ENCODE measurements at regions not wholly inside any gene's neighbourhood (a gene's known extent, or its start where the extent isn't known, plus 50 kb on each side); places are given as distances from the start of the nearest gene placed in this dataset.

DNA sequence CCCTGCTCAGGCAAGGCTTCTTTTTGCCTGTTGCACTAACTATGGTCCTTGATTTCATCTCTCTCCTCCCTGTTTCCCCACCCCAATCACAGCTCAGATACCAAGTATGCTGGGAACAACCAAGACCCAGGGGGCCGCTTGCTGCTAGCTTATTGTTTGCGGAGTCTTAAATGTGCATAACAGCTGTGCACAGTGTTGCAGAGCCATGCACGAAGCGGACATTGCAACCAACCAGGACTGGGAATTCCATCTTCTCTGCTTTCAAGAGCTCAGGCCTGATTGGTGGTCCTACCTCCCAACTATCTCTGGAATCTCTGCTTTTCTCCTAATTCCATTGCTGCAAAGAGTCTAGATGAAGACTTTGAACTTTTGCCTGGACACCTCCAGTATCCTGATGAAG, 281.3 kb upstream of the TNRC6C start:
- DNase-seq (ENCODE audit: low read depth, low spot score): no peak
- H3K4me1 Mint-ChIP-seq: peaks cover 15% of the 10 kb centered on the region
- peaks cover 17% of the 10 kb centered on the region for H3K27me3 Mint-ChIP-seq (ENCODE audit: low read depth)
- H3K36me3 Mint-ChIP-seq (ENCODE audit: low read depth): no peaks in the 10 kb centered on the region
- TF ChIP-seq, protein P1, sequence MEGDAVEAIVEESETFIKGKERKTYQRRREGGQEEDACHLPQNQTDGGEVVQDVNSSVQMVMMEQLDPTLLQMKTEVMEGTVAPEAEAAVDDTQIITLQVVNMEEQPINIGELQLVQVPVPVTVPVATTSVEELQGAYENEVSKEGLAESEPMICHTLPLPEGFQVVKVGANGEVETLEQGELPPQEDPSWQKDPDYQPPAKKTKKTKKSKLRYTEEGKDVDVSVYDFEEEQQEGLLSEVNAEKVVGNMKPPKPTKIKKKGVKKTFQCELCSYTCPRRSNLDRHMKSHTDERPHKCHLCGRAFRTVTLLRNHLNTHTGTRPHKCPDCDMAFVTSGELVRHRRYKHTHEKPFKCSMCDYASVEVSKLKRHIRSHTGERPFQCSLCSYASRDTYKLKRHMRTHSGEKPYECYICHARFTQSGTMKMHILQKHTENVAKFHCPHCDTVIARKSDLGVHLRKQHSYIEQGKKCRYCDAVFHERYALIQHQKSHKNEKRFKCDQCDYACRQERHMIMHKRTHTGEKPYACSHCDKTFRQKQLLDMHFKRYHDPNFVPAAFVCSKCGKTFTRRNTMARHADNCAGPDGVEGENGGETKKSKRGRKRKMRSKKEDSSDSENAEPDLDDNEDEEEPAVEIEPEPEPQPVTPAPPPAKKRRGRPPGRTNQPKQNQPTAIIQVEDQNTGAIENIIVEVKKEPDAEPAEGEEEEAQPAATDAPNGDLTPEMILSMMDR (conservative IDR thresholded peaks at IDR 0.05): no peak
- H3K9me3 Mint-ChIP-seq: peaks cover 4% of the 10 kb centered on the region
- no peak overlapping the region for H3K4me3 Mint-ChIP-seq
- no peak overlapping the region for H3K27ac Mint-ChIP-seq (ENCODE audit: unreplicated experiment)

DNA sequence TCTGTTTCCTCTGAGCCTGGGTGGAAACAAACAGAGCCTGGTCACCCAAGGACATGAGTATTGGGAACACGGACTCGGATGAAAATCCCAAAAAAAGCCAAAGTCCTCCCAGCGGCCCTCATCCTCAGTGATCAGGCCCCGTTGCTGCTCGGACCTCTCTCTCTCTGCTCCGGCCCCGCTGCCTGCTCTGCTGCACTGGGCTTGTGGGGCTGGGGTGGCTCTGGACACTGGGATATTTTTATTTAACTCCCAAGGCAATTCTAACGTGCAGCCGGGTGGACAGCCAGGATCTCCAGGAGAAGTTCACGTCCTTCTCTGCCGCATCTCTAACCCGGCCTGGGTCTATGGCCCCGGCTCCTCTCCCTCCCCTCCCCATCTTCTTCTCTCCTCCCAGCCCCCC, 280.9 kb upstream of the TNRC6C start:
- Mint-ChIP-seq H3K4me1 (peaks cover 15% of the 10 kb centered on the region), H3K36me3 (ENCODE audit: low read depth) (no peaks in the 10 kb centered on the region), H3K9me3 (peaks cover 4% of the 10 kb centered on the region), H3K27ac (ENCODE audit: unreplicated experiment) (no peak overlapping the region), H3K4me3 (no peak overlapping the region), H3K27me3 (ENCODE audit: low read depth) (peaks cover 17% of the 10 kb centered on the region)
- TF ChIP-seq, protein P1 (conservative IDR thresholded peaks at IDR 0.05): no peak
- DNase-seq (ENCODE audit: low read depth, low spot score): no peak

GRCh38 chr17:77679589-77679988, 278.9 kb upstream of the TNRC6C start:
- Mint-ChIP-seq H3K27me3 (ENCODE audit: low read depth) (peaks cover 17% of the 10 kb centered on the region), H3K36me3 (ENCODE audit: low read depth) (no peaks in the 10 kb centered on the region), H3K4me1 (peaks cover 15% of the 10 kb centered on the region), H3K9me3 (no peaks in the 10 kb centered on the region), H3K4me3 (no peak overlapping the region), H3K27ac (ENCODE audit: unreplicated experiment) (no peak overlapping the region)
- no peak for DNase-seq (ENCODE audit: low read depth, low spot score)
- TF ChIP-seq, protein P1 (conservative IDR thresholded peaks at IDR 0.05): no peak

DNA sequence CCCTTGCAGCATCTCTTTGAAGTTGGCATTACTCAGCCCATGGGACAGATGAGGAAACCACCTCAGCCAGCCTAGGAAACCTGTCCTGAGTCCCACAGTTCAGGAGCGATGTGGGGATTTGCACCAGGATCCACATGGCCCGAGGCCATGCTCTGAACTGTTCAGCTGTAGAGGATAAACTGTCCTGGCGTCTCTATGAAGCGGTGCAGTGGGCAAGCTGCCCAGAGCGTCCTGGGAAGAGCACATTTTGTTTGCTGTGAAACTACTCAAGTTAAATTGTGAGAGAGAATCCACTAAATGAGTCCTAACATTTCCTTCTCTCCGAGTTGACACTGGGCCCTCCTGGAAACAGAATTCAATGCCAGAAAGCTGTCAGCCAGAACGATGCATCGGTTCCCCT, 276.6 kb upstream of the TNRC6C start:
- TF ChIP-seq, protein P1 (conservative IDR thresholded peaks at IDR 0.05): no peak
- no peak overlapping the region for H3K27ac Mint-ChIP-seq (ENCODE audit: unreplicated experiment)
- no peak for DNase-seq (ENCODE audit: low read depth, low spot score)
- peaks cover 33% of the 10 kb centered on the region for H3K27me3 Mint-ChIP-seq (ENCODE audit: low read depth)
- no peaks in the 10 kb centered on the region for H3K36me3 Mint-ChIP-seq (ENCODE audit: low read depth)
- no peak overlapping the region for H3K4me3 Mint-ChIP-seq
- H3K9me3 Mint-ChIP-seq: no peaks in the 10 kb centered on the region
- peaks cover 15% of the 10 kb centered on the region for H3K4me1 Mint-ChIP-seq

- peaks cover 37% of the 10 kb centered on the region for H3K27me3 Mint-ChIP-seq (ENCODE audit: low read depth)
- H3K27ac Mint-ChIP-seq (ENCODE audit: unreplicated experiment): no peak overlapping the region
- H3K4me1 Mint-ChIP-seq: peaks cover 6% of the 10 kb centered on the region
- TF ChIP-seq, protein P1 (conservative IDR thresholded peaks at IDR 0.05): no peak
- H3K4me3 Mint-ChIP-seq: no peak overlapping the region
- H3K9me3 Mint-ChIP-seq: no peaks in the 10 kb centered on the region
- no peak for DNase-seq (ENCODE audit: low read depth, low spot score)
- no peaks in the 10 kb centered on the region for H3K36me3 Mint-ChIP-seq (ENCODE audit: low read depth)
Observed at GRCh38 chr17:77684803-77685798, 273.4 kb upstream of the TNRC6C start.

All from neural crest cell (in vitro differentiated cells).